Trophoblast cell (in vitro differentiated cells and primary cell): ENCODE measurements at regions not wholly inside any gene's neighbourhood (a gene's known extent, or its start where the extent isn't known, plus 50 kb on each side); places are given as distances from the start of the nearest gene placed in this dataset.

ENCODE experiments used
- DNase-seq, 2 donors: peaks; one replicate each; pipeline ENCODE4 v3.0.0-alpha.2; 2016
- H2AFZ ChIP-seq: 2 replicates; pipeline ENCODE4 v1.6.1; 2013; ENCODE audit warnings: low read length, moderate library complexity, mild to moderate bottlenecking; ENCODE audit not compliant: insufficient read depth, poor library complexity
- H2AK5ac ChIP-seq: 2 replicates; pipeline ENCODE4 v1.6.1; 2013; ENCODE audit warnings: mild to moderate bottlenecking, low read length
- H2BK120ac ChIP-seq: 2 replicates; pipeline ENCODE4 v1.6.1; 2013; ENCODE audit warnings: low read length, mild to moderate bottlenecking, moderate library complexity; ENCODE audit not compliant: insufficient read depth, poor library complexity
- H2BK12ac ChIP-seq: 2 replicates; pipeline ENCODE4 v1.6.1; 2013; ENCODE audit warnings: mild to moderate bottlenecking, low read length, moderate library complexity
- H2BK5ac ChIP-seq: 2 replicates; pipeline ENCODE4 v1.6.1; 2013; ENCODE audit warnings: low read length, low read depth, moderate library complexity, mild to moderate bottlenecking; ENCODE audit not compliant: poor library complexity
- H3K14ac ChIP-seq: 2 replicates; pipeline ENCODE4 v1.6.1; 2013; ENCODE audit warnings: mild to moderate bottlenecking, low read length
- H3K18ac ChIP-seq: 2 replicates; pipeline ENCODE4 v1.6.1; 2013; ENCODE audit warnings: mild to moderate bottlenecking, low read length
- H3K23ac ChIP-seq: 2 replicates; pipeline ENCODE4 v1.6.1; 2013; ENCODE audit warnings: low read length
- H3K27ac ChIP-seq: 2 replicates; pipeline ENCODE4 v1.5.1; 2013; ENCODE audit warnings: low read depth, mild to moderate bottlenecking, inconsistent platforms, low read length, moderate library complexity
- H3K27me3 ChIP-seq: 2 replicates; pipeline ENCODE4 v1.6.1; 2013; ENCODE audit warnings: inconsistent platforms, mild to moderate bottlenecking, low read length, moderate library complexity; ENCODE audit not compliant: insufficient read depth
- H3K36me3 ChIP-seq, 2 experiments: 1 replicate in 1 of 2; 2 replicates in 1 of 2; pipeline ENCODE4 v1.6.1; 2013; ENCODE audit warnings: low read length in 2 of 2, mild to moderate bottlenecking in 2 of 2, moderate library complexity in 1 of 2; ENCODE audit not compliant: insufficient read depth in 2 of 2, control insufficient read depth in 1 of 2
- H3K4ac ChIP-seq: 2 replicates; pipeline ENCODE4 v1.6.1; 2013; ENCODE audit warnings: low read depth, mild to moderate bottlenecking, low read length, moderate library complexity
- H3K4me1 ChIP-seq, 2 experiments: 1 replicate in 1 of 2; 2 replicates in 1 of 2; pipeline ENCODE4 v1.6.1; 2013; ENCODE audit warnings: low read length in 2 of 2, mild to moderate bottlenecking in 2 of 2, moderate library complexity in 1 of 2; ENCODE audit not compliant: insufficient read depth in 2 of 2, control insufficient read depth in 1 of 2
- H3K4me2 ChIP-seq: 2 replicates; pipeline ENCODE4 v1.6.1; 2013; ENCODE audit warnings: inconsistent platforms, mild to moderate bottlenecking, low read length, moderate library complexity
- H3K4me3 ChIP-seq: 2 replicates; pipeline ENCODE4 v1.5.1; 2013; ENCODE audit warnings: mild to moderate bottlenecking, low read depth, low read length, inconsistent platforms
- H3K79me1 ChIP-seq: one replicate; pipeline ENCODE4 v1.6.1; 2013; ENCODE audit warnings: low read length
- H3K79me2 ChIP-seq: 2 replicates; pipeline ENCODE4 v1.6.1; 2013; ENCODE audit warnings: low read length, mild to moderate bottlenecking; ENCODE audit not compliant: control insufficient read depth, insufficient read depth, poor library complexity
- H3K9ac ChIP-seq: 2 replicates; pipeline ENCODE4 v1.6.1; 2013; ENCODE audit warnings: mild to moderate bottlenecking, low read length
- H3K9me3 ChIP-seq: 2 replicates; pipeline ENCODE4 v1.6.1; 2013; ENCODE audit warnings: low read depth, mild to moderate bottlenecking, control low read depth, inconsistent platforms, low read length; ENCODE audit not compliant: insufficient read depth
- H4K12ac ChIP-seq: 2 replicates; pipeline ENCODE4 v1.6.1; 2013; ENCODE audit warnings: low read depth, mild to moderate bottlenecking, low read length, moderate library complexity
- H4K8ac ChIP-seq: 2 replicates; pipeline ENCODE4 v1.6.1; 2013; ENCODE audit warnings: low read depth, mild to moderate bottlenecking, low read length, moderate library complexity
- H4K91ac ChIP-seq: one replicate; pipeline ENCODE4 v1.6.1; 2013; ENCODE audit warnings: low read depth, mild to moderate bottlenecking, low read length, moderate library complexity
- WGBS: extraction: QIAGEN DNeasy Blood & Tissue Kit; methylation state at CpG from one replicate; pipeline ENCODE4 v1.1.7; 2013; ENCODE audit warnings: missing lambda C conversion rate; ENCODE audit not compliant: insufficient read length, insufficient coverage; ENCODE audit errors: extremely low coverage; 5-methylcytosine and 5-hydroxymethylcytosine counted together

DNA sequence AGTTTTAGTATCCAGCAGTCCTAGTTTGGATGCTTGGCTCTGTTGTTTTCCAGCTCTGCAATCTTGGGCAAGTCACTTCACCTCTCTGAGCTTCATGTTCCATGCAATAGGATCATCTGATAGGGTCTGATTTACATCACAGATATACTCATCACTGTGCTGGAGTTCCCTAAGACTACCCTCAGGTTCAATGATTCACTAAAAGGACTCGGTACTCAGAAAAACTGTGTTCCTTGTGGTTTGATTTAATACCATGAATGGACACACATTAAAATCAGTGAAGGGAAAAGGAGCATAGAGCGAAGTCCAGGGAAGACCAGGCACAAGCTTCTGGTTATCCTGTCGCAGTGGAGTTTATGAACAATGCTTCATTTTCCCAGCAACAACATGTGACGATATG is 119.9 kb upstream of the EFNA5 start:
- Histone ChIP-seq H3K4me2 (no peak overlapping the region), H2BK5ac (no peak overlapping the region), H3K79me2 (no peaks in the 10 kb centered on the region), H3K23ac (no peak overlapping the region), H4K91ac (no peak overlapping the region), H4K8ac (no peak overlapping the region), H2BK120ac (no peak overlapping the region), H2AFZ (no peak overlapping the region), H2BK12ac (no peak overlapping the region), H3K27ac (no peak overlapping the region), H2AK5ac (no peak overlapping the region), H3K27me3 (no peaks in the 10 kb centered on the region), H3K4me3 (no peak overlapping the region), H3K4me1 (no peaks in the 10 kb centered on the region), H3K79me1 (no peaks in the 10 kb centered on the region), H4K12ac (no peak overlapping the region), H3K9ac (no peak overlapping the region), H3K9me3 (no peaks in the 10 kb centered on the region), H3K14ac (no peak overlapping the region), H3K36me3 (no peaks in the 10 kb centered on the region), H3K18ac (no peak overlapping the region), H3K4ac (no peak overlapping the region)
- no peak for DNase-seq
- WGBS: no CpG with 5 or more reads among the region's 4 CpGs

DNA sequence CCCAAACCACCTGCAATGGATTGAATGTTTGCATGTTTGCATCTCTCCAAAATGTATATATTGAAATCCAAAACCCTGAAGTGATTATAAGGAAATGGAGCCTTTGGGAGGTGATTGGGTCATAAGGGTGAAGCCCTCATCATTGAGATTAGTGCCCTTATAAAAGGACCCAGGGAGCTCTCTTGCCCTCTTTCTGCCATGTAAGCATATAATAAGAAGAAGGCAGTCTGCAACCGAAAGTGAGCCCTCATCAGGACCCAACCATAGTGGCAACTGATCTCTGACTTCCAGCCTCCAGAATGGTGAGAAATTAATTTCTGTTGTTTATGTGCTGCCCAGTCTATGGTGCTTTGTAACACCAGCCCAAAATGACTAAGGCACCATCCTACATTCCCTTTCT is 115.7 kb upstream of the EFNA5 start:
- Histone ChIP-seq H3K27ac (no peak overlapping the region), H2AK5ac (no peak overlapping the region), H2BK12ac (no peak overlapping the region), H3K14ac (no peak overlapping the region), H3K36me3 (no peaks in the 10 kb centered on the region), H3K4me3 (no peak overlapping the region), H4K91ac (no peak overlapping the region), H4K12ac (no peak overlapping the region), H2BK120ac (no peak overlapping the region), H3K4ac (no peak overlapping the region), H3K27me3 (no peaks in the 10 kb centered on the region), H3K79me1 (no peaks in the 10 kb centered on the region), H3K23ac (no peak overlapping the region), H3K9ac (no peak overlapping the region), H4K8ac (no peak overlapping the region), H2AFZ (no peak overlapping the region), H3K79me2 (no peaks in the 10 kb centered on the region), H3K18ac (no peak overlapping the region), H3K9me3 (no peaks in the 10 kb centered on the region), H3K4me1 (no peaks in the 10 kb centered on the region), H3K4me2 (no peak overlapping the region), H2BK5ac (no peak overlapping the region)
- DNase-seq: no peak
- no CpG with 5 or more reads among the region's 1 CpG for WGBS

DNA sequence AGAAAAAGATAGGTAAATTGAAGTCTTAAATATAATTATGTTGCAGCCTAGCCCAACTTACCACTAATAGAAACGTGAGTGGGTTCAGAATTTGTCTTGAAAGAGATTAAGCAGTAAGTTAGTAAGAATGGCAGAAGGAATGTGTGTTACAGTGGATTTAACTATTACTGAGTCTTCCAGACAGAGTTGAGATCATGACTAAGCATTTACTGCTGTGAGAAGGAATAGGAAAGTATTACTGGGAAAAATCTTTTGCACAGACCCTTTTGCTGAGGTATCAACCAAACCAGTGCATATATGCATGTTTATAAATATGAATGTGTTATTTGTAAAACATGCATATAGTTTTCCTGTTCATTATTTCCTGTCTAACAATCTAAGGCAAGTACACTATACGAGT is 112.8 kb upstream of the EFNA5 start:
- Histone ChIP-seq H3K4me2 (no peak overlapping the region), H3K14ac (no peak overlapping the region), H3K79me2 (no peaks in the 10 kb centered on the region), H3K9me3 (no peaks in the 10 kb centered on the region), H4K91ac (no peak overlapping the region), H3K27ac (no peak overlapping the region), H3K18ac (no peak overlapping the region), H3K4me1 (no peaks in the 10 kb centered on the region), H3K4me3 (no peak overlapping the region), H2BK12ac (no peak overlapping the region), H2AFZ (no peak overlapping the region), H4K12ac (no peak overlapping the region), H3K23ac (no peak overlapping the region), H2AK5ac (no peak overlapping the region), H2BK120ac (no peak overlapping the region), H4K8ac (no peak overlapping the region), H2BK5ac (no peak overlapping the region), H3K27me3 (no peaks in the 10 kb centered on the region), H3K79me1 (no peaks in the 10 kb centered on the region), H3K9ac (no peak overlapping the region), H3K4ac (no peak overlapping the region), H3K36me3 (no peaks in the 10 kb centered on the region)
- no peak for DNase-seq
- no CpG with 5 or more reads among the region's 2 CpGs for WGBS

DNA sequence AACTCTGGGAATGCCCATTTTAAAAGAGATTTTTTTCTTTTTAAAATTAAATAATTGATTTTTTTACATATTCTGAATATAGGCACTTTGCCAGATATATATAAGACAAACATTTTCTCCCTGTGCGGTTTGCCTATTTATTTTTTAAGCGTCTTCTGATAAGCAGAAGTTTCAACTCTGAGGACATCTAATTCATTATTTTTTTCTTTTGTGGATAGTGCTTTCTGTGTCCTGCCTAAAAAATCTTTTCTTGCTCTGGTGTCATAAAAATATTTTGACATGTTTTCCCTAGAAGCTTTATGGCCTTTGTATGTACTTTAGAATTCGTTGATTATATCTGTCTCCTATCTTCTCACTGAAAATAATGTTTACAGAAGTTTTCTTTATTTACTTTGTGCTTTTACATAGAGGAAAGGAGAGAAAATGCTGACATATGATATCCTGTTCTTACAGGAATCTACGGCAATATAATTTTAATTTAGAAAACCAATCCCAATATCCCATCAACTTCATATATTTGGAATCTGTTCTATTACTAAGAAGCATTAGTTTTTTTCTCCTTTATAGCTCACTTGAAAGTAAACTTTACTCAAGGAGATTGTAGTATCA is 111.9 kb upstream of the EFNA5 start:
- no peak overlapping the region for H4K91ac ChIP-seq
- H2AK5ac ChIP-seq: no peak overlapping the region
- no peak overlapping the region for H3K18ac ChIP-seq
- no peak overlapping the region for H2BK12ac ChIP-seq
- no peak overlapping the region for H2AFZ ChIP-seq
- no peaks in the 10 kb centered on the region for H3K27me3 ChIP-seq
- H3K36me3 ChIP-seq: no peaks in the 10 kb centered on the region
- no peaks in the 10 kb centered on the region for H3K9me3 ChIP-seq
- H3K4me3 ChIP-seq: no peak overlapping the region
- WGBS: no CpG with 5 or more reads among the region's 4 CpGs
- H3K4ac ChIP-seq: no peak overlapping the region
- no peak overlapping the region for H3K9ac ChIP-seq
- H3K14ac ChIP-seq: no peak overlapping the region
- no peak overlapping the region for H3K23ac ChIP-seq
- H4K12ac ChIP-seq: no peak overlapping the region
- DNase-seq: no peak
- no peak overlapping the region for H4K8ac ChIP-seq
- no peak overlapping the region for H2BK120ac ChIP-seq
- H2BK5ac ChIP-seq: no peak overlapping the region
- no peaks in the 10 kb centered on the region for H3K79me2 ChIP-seq
- no peaks in the 10 kb centered on the region for H3K4me1 ChIP-seq
- no peak overlapping the region for H3K4me2 ChIP-seq
- H3K79me1 ChIP-seq: no peaks in the 10 kb centered on the region
- no peak overlapping the region for H3K27ac ChIP-seq
